ENCODE measurements at regions not wholly inside any gene's neighbourhood (a gene's known extent, or its start where the extent isn't known, plus 50 kb on each side); places are given as distances from the start of the nearest gene placed in this dataset.

DNA sequence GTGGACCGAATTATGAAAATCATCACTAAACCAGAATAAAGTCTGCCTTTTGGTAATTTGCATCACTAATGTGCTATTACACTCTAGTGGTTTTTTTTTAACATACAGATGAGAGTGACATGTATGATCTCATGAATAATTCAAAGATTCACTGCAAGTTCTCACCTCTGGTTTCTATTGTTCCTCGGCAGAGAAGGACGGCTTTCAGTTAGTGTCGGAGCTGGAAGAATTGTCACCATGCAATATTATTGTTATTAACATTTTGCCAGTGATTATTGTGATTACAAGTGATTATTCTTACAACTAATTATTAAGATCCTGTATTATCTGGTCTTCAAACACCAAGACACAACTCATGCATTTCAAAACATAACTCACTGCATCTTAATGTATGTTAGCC is 366.6 kb upstream of the RPS23 start:
- H3K4me1 Mint-ChIP-seq (ENCODE audit: low read depth), result peaks cover 16% of the 10 kb centered on the region
- TF ChIP-seq CTCF (IDR thresholded peaks at IDR 0.05), result no peak
- no peak for DNase-seq (ENCODE audit: low spot score)
- no peak overlapping the region for H3K4me3 Mint-ChIP-seq (ENCODE audit: unreplicated experiment)
- no peaks in the 10 kb centered on the region for H3K36me3 Mint-ChIP-seq (ENCODE audit: low read depth)
- no peaks in the 10 kb centered on the region for H3K27me3 Mint-ChIP-seq (ENCODE audit: low read depth)
- H3K9me3 Mint-ChIP-seq (ENCODE audit: low read depth), result no peaks in the 10 kb centered on the region
- H3K27ac Mint-ChIP-seq (ENCODE audit: unreplicated experiment), result no peak overlapping the region

GRCh38 chr5:82644229-82644628 is 366.1 kb upstream of the RPS23 start:
- Mint-ChIP-seq H3K36me3 (ENCODE audit: low read depth) (no peaks in the 10 kb centered on the region), H3K9me3 (ENCODE audit: low read depth) (no peaks in the 10 kb centered on the region), H3K4me1 (ENCODE audit: low read depth) (peaks cover 22% of the 10 kb centered on the region), H3K4me3 (ENCODE audit: unreplicated experiment) (no peak overlapping the region), H3K27ac (ENCODE audit: unreplicated experiment) (no peak overlapping the region), H3K27me3 (ENCODE audit: low read depth) (no peaks in the 10 kb centered on the region)
- DNase-seq (ENCODE audit: low spot score), result no peak
- TF ChIP-seq CTCF (IDR thresholded peaks at IDR 0.05), result no peak

DNA sequence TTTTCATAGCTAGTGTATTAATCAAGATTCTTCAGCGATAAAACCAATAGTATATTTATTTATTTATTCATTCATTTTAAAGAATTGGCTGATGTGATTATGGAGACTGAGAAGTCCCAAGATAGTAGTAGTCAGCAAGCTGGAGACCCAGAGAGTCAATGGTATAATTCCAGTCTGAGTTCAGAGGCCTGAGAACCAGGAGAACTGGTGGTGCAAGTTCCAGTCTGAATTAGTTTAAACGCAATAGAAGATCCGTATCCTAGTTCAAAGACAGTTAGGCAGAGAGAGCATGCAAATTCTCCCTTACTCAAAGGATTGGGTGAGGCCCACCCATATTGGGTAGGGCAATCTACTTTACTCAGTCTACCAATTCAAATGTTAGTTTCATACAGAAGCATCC is 364.2 kb upstream of the RPS23 start:
- Mint-ChIP-seq H3K27me3 (ENCODE audit: low read depth) (no peaks in the 10 kb centered on the region), H3K4me3 (ENCODE audit: unreplicated experiment) (no peak overlapping the region), H3K4me1 (ENCODE audit: low read depth) (peaks cover 30% of the 10 kb centered on the region), H3K27ac (ENCODE audit: unreplicated experiment) (no peak overlapping the region), H3K36me3 (ENCODE audit: low read depth) (no peaks in the 10 kb centered on the region), H3K9me3 (ENCODE audit: low read depth) (no peaks in the 10 kb centered on the region)
- DNase-seq (ENCODE audit: low spot score), result no peak
- no peak for TF ChIP-seq CTCF (IDR thresholded peaks at IDR 0.05)

DNA sequence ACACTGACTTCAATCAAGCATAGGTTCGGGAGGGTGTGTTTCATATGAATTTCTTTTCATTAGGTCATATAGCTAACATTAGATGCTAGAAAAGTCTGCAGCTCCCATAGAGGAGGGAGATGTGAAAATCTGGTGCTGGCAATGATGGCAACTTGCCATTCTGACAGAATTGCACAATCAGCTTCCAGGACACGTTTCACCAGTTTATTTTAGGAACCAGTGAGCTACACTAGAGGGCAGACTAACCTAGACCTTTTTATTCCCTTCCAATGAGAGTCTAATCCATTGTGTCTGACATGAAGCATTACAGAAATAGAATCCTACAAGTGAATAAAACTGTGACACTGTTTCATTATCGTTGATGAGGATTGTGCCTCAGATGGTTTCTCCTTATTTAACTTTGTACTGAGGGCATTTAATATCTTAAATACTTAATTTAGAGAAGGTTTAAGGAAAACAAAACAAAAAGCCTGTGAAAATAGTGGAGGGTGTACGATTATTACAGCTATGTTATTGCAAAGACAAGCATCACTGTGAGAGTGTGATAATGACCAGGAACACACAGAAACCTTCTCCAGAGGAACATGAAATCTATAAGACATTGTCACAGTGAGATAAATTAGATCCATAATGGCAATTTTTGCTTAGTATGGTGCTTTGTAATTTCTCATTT is 363.3 kb upstream of the RPS23 start:
- H3K27ac Mint-ChIP-seq (ENCODE audit: unreplicated experiment), result peak overlapping the region; percentile 33
- H3K4me1 Mint-ChIP-seq (ENCODE audit: low read depth), result peaks cover 30% of the 10 kb centered on the region
- H3K36me3 Mint-ChIP-seq (ENCODE audit: low read depth), result no peaks in the 10 kb centered on the region
- no peaks in the 10 kb centered on the region for H3K9me3 Mint-ChIP-seq (ENCODE audit: low read depth)
- no peak overlapping the region for H3K4me3 Mint-ChIP-seq (ENCODE audit: unreplicated experiment)
- H3K27me3 Mint-ChIP-seq (ENCODE audit: low read depth), result no peaks in the 10 kb centered on the region
- TF ChIP-seq CTCF (IDR thresholded peaks at IDR 0.05), result peak; percentile 92
- DNase-seq (ENCODE audit: low spot score), result no peak

DNA sequence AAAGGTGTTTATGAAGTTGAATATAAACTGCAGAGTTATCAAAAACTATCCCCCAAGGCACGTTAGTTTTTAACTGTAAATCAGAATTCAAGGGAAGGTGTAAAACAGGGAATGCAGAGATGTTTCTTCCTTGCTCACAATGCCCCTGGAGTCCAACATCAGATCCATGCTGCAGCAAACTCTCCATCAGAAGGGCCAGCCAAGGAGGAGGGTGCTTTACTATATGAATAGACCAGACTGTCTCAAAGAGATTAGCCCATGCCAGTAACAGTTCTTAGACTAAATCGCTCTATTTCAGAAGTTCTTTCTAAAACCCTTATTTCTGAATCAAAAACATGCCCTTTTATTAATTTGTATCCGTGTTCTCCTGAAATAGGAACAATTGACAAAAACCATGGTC is 362.8 kb upstream of the RPS23 start:
- H3K27ac Mint-ChIP-seq (ENCODE audit: unreplicated experiment), result peak overlapping the region; percentile 65
- TF ChIP-seq CTCF (IDR thresholded peaks at IDR 0.05), result no peak
- no peaks in the 10 kb centered on the region for H3K9me3 Mint-ChIP-seq (ENCODE audit: low read depth)
- DNase-seq (ENCODE audit: low spot score), result no peak
- H3K4me1 Mint-ChIP-seq (ENCODE audit: low read depth), result peaks cover 33% of the 10 kb centered on the region
- H3K4me3 Mint-ChIP-seq (ENCODE audit: unreplicated experiment), result no peak overlapping the region
- no peaks in the 10 kb centered on the region for H3K36me3 Mint-ChIP-seq (ENCODE audit: low read depth)
- H3K27me3 Mint-ChIP-seq (ENCODE audit: low read depth), result no peaks in the 10 kb centered on the region

Data from chondrocyte (in vitro differentiated cells).